ENCODE measurements at regions not wholly inside any gene's neighbourhood (a gene's known extent, or its start where the extent isn't known, plus 50 kb on each side); places are given as distances from the start of the nearest gene placed in this dataset.

DNA sequence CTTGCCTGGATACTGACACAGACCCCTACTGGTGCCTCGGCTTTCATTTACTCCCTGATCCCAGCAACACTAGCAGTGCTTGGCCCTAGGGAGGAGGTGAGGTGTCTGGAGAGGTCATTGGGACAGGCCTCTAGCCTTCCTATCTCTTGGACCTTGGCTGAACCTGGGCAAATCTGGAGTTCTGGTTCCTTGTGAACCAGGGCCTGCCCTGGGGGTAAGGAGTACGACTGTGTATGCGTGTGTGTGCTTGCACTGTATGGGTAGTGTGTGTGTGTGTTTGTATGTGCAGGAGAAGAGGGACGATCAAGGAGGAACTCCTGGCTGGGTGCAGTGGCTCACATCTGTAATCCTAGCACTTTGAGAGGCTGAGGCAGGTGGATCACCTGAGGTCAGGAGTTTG lies 252.7 kb upstream of the CSF3R start:
- TF ChIP-seq, protein P1, sequence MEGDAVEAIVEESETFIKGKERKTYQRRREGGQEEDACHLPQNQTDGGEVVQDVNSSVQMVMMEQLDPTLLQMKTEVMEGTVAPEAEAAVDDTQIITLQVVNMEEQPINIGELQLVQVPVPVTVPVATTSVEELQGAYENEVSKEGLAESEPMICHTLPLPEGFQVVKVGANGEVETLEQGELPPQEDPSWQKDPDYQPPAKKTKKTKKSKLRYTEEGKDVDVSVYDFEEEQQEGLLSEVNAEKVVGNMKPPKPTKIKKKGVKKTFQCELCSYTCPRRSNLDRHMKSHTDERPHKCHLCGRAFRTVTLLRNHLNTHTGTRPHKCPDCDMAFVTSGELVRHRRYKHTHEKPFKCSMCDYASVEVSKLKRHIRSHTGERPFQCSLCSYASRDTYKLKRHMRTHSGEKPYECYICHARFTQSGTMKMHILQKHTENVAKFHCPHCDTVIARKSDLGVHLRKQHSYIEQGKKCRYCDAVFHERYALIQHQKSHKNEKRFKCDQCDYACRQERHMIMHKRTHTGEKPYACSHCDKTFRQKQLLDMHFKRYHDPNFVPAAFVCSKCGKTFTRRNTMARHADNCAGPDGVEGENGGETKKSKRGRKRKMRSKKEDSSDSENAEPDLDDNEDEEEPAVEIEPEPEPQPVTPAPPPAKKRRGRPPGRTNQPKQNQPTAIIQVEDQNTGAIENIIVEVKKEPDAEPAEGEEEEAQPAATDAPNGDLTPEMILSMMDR (IDR thresholded peaks at IDR 0.05; ENCODE audit: control extremely low read depth in 1 of 3, insufficient read depth in 1 of 3, low read depth in 1 of 3, low read length in 3 of 3): no peak
- TF ChIP-seq, protein P2, sequence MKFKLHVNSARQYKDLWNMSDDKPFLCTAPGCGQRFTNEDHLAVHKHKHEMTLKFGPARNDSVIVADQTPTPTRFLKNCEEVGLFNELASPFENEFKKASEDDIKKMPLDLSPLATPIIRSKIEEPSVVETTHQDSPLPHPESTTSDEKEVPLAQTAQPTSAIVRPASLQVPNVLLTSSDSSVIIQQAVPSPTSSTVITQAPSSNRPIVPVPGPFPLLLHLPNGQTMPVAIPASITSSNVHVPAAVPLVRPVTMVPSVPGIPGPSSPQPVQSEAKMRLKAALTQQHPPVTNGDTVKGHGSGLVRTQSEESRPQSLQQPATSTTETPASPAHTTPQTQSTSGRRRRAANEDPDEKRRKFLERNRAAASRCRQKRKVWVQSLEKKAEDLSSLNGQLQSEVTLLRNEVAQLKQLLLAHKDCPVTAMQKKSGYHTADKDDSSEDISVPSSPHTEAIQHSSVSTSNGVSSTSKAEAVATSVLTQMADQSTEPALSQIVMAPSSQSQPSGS (IDR thresholded peaks at IDR 0.05; ENCODE audit: low read length): no peak
- TF ChIP-seq CEBPB (IDR thresholded peaks at IDR 0.05; ENCODE audit: low read depth, low read length) (no peak), SRF (IDR thresholded peaks at IDR 0.05; ENCODE audit: low read depth, low read length) (no peak), SIN3A (conservative IDR thresholded peaks at IDR 0.05 in 1 of 2, IDR thresholded peaks at IDR 0.05 in 1 of 2; ENCODE audit: low read depth in 1 of 2, low read length in 2 of 2) (no peak), CREB1 (IDR thresholded peaks at IDR 0.05) (no peak), PHF8 (conservative IDR thresholded peaks at IDR 0.05; ENCODE audit: low read depth, low read length) (no peak), POLR2A (IDR thresholded peaks at IDR 0.05; ENCODE audit: control extremely low read depth in 1 of 2, low read depth in 2 of 2, low read length in 2 of 2) (no peak), SIX5 (IDR thresholded peaks at IDR 0.05; ENCODE audit: low read depth, low read length) (no peak), NANOG (IDR thresholded peaks at IDR 0.05; ENCODE audit: insufficient read depth, low read depth, low read length, poor library complexity, severe bottlenecking) (no peak), BRCA1 (IDR thresholded peaks at IDR 0.05; ENCODE audit: low read depth, low read length) (no peak), EP300 (IDR thresholded peaks at IDR 0.05; ENCODE audit: borderline replicate concordance in 1 of 2, low read depth in 2 of 2, low read length in 2 of 2) (no peak)

Measured in H1 (cell line).